Neural progenitor cell (in vitro differentiated cells): ENCODE measurements at regions not wholly inside any gene's neighbourhood (a gene's known extent, or its start where the extent isn't known, plus 50 kb on each side); places are given as distances from the start of the nearest gene placed in this dataset.

Experiments used
- EZH2 ChIP-seq: fragments of 200-600 bp; sonication (generic); IDR thresholded peaks from 2 replicates; pipeline ENCODE4 v1.6.1; 2017; ENCODE audit warnings: antibody characterized with exemption, mild to moderate bottlenecking, moderate library complexity
- TF ChIP-seq, protein P1 (sequence below): fragments of 200-600 bp; sonication (generic); IDR thresholded peaks from 2 replicates; pipeline ENCODE4 v1.5.1; 2017; ENCODE audit warnings: antibody characterized with exemption, mild to moderate bottlenecking

DNA sequence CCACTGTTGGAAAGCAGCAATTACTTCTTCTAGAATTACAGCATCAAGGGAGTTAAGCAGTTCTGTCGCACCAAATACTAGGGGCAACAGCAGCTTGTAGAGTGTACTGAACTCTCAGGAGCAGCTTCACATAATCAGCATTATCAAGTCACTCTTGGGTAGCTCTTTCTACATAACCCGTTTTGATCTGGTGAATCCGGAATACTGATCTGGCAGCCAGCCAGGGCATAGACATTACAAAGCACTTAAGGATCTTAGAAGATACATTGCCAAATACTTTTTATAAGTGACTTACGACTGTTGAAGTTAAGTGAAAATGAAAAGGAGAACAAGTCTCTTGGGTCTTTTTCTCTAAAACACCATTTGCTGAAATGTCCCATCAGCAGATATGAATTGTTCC is 73.2 kb upstream of the NETO1 start:
- TF ChIP-seq, protein P1, sequence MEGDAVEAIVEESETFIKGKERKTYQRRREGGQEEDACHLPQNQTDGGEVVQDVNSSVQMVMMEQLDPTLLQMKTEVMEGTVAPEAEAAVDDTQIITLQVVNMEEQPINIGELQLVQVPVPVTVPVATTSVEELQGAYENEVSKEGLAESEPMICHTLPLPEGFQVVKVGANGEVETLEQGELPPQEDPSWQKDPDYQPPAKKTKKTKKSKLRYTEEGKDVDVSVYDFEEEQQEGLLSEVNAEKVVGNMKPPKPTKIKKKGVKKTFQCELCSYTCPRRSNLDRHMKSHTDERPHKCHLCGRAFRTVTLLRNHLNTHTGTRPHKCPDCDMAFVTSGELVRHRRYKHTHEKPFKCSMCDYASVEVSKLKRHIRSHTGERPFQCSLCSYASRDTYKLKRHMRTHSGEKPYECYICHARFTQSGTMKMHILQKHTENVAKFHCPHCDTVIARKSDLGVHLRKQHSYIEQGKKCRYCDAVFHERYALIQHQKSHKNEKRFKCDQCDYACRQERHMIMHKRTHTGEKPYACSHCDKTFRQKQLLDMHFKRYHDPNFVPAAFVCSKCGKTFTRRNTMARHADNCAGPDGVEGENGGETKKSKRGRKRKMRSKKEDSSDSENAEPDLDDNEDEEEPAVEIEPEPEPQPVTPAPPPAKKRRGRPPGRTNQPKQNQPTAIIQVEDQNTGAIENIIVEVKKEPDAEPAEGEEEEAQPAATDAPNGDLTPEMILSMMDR, result no peak
- TF ChIP-seq EZH2, result no peak
